ENCODE measurements at regions not wholly inside any gene's neighbourhood (a gene's known extent, or its start where the extent isn't known, plus 50 kb on each side); places are given as distances from the start of the nearest gene placed in this dataset.

DNA sequence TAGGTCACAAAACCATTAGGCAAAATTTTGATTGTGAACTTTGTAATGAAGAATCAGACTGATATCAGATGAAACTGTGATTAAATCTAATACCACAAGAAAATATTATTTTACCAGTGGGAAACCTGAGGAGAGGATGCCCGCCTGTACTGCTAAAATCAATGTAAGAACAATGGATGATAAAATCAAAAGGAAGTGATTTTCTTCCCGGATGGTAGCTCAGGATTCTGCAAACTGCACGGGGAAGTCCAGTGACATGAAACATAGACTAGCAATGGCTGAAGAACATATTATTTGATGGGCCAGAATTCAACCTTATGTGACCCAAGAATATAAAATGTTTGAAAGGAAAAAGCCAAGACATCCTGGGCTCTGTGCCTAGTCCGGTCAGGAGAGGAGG is 974.9 kb downstream of the PCDH18 start (continued):
- TF ChIP-seq, protein P1, sequence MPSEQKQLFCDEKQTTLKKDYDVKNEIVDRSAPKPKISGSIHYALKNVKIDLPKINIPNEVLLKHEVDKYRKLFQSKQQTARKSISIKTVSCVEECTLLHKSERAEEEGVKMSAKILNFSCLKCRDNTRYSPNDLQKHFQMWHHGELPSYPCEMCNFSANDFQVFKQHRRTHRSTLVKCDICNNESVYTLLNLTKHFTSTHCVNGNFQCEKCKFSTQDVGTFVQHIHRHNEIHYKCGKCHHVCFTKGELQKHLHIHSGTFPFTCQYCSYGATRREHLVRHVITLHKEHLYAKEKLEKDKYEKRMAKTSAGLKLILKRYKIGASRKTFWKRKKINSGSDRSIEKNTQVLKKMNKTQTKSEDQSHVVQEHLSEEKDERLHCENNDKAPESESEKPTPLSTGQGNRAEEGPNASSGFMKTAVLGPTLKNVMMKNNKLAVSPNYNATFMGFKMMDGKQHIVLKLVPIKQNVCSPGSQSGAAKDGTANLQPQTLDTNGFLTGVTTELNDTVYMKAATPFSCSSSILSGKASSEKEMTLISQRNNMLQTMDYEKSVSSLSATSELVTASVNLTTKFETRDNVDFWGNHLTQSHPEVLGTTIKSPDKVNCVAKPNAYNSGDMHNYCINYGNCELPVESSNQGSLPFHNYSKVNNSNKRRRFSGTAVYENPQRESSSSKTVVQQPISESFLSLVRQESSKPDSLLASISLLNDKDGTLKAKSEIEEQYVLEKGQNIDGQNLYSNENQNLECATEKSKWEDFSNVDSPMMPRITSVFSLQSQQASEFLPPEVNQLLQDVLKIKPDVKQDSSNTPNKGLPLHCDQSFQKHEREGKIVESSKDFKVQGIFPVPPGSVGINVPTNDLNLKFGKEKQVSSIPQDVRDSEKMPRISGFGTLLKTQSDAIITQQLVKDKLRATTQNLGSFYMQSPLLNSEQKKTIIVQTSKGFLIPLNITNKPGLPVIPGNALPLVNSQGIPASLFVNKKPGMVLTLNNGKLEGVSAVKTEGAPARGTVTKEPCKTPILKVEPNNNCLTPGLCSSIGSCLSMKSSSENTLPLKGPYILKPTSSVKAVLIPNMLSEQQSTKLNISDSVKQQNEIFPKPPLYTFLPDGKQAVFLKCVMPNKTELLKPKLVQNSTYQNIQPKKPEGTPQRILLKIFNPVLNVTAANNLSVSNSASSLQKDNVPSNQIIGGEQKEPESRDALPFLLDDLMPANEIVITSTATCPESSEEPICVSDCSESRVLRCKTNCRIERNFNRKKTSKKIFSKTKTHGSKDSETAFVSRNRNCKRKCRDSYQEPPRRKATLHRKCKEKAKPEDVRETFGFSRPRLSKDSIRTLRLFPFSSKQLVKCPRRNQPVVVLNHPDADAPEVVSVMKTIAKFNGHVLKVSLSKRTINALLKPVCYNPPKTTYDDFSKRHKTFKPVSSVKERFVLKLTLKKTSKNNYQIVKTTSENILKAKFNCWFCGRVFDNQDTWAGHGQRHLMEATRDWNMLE (tag by site-specific recombination; conservative IDR thresholded peaks at IDR 0.05; ENCODE audit: low read depth) = no peak

- H3K9me3 ChIP-seq (ENCODE audit: control insufficient read depth, insufficient read depth, low read depth, low read length) = no peaks in the 10 kb centered on the region
- H3K4me1 ChIP-seq (ENCODE audit: control insufficient read depth, insufficient read depth, low read length) = no peaks in the 10 kb centered on the region
- H3K36me3 ChIP-seq (ENCODE audit: control insufficient read depth in 2 of 2, insufficient read depth in 1 of 2, low read length in 2 of 2) = no peaks in the 10 kb centered on the region
- TF ChIP-seq, protein P2, sequence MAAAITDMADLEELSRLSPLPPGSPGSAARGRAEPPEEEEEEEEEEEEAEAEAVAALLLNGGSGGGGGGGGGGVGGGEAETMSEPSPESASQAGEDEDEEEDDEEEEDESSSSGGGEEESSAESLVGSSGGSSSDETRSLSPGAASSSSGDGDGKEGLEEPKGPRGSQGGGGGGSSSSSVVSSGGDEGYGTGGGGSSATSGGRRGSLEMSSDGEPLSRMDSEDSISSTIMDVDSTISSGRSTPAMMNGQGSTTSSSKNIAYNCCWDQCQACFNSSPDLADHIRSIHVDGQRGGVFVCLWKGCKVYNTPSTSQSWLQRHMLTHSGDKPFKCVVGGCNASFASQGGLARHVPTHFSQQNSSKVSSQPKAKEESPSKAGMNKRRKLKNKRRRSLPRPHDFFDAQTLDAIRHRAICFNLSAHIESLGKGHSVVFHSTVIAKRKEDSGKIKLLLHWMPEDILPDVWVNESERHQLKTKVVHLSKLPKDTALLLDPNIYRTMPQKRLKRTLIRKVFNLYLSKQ (tag by site-specific recombination; IDR thresholded peaks at IDR 0.05; ENCODE audit: borderline replicate concordance) = no peak
- TF ChIP-seq ZNF416 (tag by site-specific recombination; IDR thresholded peaks at IDR 0.05) = no peak
- ChIA-PET POLR2A (no interaction called here), CTCF (no interaction called here)
- H3K4me3 ChIP-seq (ENCODE audit: low read depth, low read length) = no peak overlapping the region
- H3K27ac ChIP-seq (ENCODE audit: extremely low read depth, low read depth, low read length) = no peak overlapping the region
These were observed 978.3 kb downstream of the PCDH18 start for GRCh38 chr4:136554033-136554432.

DNA sequence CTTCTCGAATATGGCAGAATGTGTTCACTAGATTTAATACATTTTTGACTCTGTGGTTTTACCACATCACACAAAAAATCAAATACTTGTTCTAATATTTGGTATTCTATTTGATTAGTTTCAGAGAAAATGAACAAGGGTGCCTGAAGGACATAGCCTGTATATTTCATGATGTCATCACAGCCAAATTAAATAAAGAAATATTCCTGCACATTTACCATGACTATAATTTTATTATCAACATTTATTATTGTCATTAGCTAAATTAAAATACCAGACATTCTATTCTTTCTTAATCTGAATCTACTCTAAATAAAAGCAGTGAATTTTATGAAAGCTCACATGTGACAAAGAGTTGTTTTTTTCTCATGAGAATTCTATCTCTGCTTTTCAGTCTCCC is 980.5 kb downstream of the PCDH18 start:
- ChIA-PET POLR2A (no interaction called here), CTCF (no interaction called here)
- Histone ChIP-seq H3K4me1 (ENCODE audit: control insufficient read depth, insufficient read depth, low read length) (no peaks in the 10 kb centered on the region), H3K36me3 (ENCODE audit: control insufficient read depth in 2 of 2, insufficient read depth in 1 of 2, low read length in 2 of 2) (no peaks in the 10 kb centered on the region), H3K27ac (ENCODE audit: extremely low read depth, low read depth, low read length) (no peak overlapping the region), H3K4me3 (ENCODE audit: low read depth, low read length) (no peak overlapping the region), H3K9me3 (ENCODE audit: control insufficient read depth, insufficient read depth, low read depth, low read length) (no peaks in the 10 kb centered on the region)
- TF ChIP-seq YY1 (tag by site-specific recombination; IDR thresholded peaks at IDR 0.05) (no peak), ZNF175 (tag by site-specific recombination; IDR thresholded peaks at IDR 0.05) (no peak), ZBTB21 (tag by site-specific recombination; IDR thresholded peaks at IDR 0.05) (no peak), SALL2 (tag by site-specific recombination; IDR thresholded peaks at IDR 0.05; ENCODE audit: borderline replicate concordance) (no peak)
- TF ChIP-seq, protein P3, sequence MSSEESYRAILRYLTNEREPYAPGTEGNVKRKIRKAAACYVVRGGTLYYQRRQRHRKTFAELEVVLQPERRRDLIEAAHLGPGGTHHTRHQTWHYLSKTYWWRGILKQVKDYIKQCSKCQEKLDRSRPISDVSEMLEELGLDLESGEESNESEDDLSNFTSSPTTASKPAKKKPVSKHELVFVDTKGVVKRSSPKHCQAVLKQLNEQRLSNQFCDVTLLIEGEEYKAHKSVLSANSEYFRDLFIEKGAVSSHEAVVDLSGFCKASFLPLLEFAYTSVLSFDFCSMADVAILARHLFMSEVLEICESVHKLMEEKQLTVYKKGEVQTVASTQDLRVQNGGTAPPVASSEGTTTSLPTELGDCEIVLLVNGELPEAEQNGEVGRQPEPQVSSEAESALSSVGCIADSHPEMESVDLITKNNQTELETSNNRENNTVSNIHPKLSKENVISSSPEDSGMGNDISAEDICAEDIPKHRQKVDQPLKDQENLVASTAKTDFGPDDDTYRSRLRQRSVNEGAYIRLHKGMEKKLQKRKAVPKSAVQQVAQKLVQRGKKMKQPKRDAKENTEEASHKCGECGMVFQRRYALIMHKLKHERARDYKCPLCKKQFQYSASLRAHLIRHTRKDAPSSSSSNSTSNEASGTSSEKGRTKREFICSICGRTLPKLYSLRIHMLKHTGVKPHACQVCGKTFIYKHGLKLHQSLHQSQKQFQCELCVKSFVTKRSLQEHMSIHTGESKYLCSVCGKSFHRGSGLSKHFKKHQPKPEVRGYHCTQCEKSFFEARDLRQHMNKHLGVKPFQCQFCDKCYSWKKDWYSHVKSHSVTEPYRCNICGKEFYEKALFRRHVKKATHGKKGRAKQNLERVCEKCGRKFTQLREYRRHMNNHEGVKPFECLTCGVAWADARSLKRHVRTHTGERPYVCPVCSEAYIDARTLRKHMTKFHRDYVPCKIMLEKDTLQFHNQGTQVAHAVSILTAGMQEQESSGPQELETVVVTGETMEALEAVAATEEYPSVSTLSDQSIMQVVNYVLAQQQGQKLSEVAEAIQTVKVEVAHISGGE (tag by site-specific recombination; conservative IDR thresholded peaks at IDR 0.05; ENCODE audit: low read depth) = no peak

DNA sequence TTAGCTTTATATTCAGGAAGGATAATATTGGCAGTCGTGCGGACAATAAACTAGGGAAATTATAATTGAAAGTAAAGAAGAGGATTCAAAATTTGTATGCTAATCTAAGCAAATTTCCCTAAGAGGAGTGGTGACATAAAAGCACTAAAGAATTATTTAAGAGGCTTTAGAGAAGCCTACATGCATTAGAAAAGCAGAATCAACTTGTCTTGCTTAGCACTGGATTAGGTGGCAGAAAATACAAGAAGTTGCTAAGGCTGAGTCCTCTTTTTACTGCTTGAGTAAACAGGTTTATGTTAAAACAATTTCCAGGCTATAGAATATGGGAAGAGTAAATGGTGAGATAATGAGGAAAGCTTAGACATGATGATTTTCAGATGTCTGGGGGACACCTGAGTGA is 991.5 kb downstream of the PCDH18 start:
- POLR2A ChIA-PET = no interaction called here
- no peak overlapping the region for H3K4me3 ChIP-seq (ENCODE audit: low read depth, low read length)
- H3K4me1 ChIP-seq (ENCODE audit: control insufficient read depth, insufficient read depth, low read length) = no peaks in the 10 kb centered on the region
- no peaks in the 10 kb centered on the region for H3K9me3 ChIP-seq (ENCODE audit: control insufficient read depth, insufficient read depth, low read depth, low read length)
- CTCF ChIA-PET = no interaction called here
- H3K36me3 ChIP-seq (ENCODE audit: control insufficient read depth in 2 of 2, insufficient read depth in 1 of 2, low read length in 2 of 2) = no peaks in the 10 kb centered on the region
- no peak overlapping the region for H3K27ac ChIP-seq (ENCODE audit: extremely low read depth, low read depth, low read length)
- TF ChIP-seq ZNF280D (tag by site-specific recombination; IDR thresholded peaks at IDR 0.05) (no peak), ZNF433 (tag by site-specific recombination; IDR thresholded peaks at IDR 0.05; ENCODE audit: low read depth) (no peak), ATF2 (tag by site-specific recombination; IDR thresholded peaks at IDR 0.05; ENCODE audit: low read depth) (no peak), MYNN (tag by site-specific recombination; IDR thresholded peaks at IDR 0.05; ENCODE audit: borderline replicate concordance) (no peak), ZNF837 (tag by site-specific recombination; IDR thresholded peaks at IDR 0.05) (no peak), ZBTB7A (tag by site-specific recombination; IDR thresholded peaks at IDR 0.05; ENCODE audit: low read depth) (no peak), ZNF138 (tag by site-specific recombination; IDR thresholded peaks at IDR 0.05; ENCODE audit: borderline replicate concordance) (no peak)
